ENCODE measurements at regions not wholly inside any gene's neighbourhood (a gene's known extent, or its start where the extent isn't known, plus 50 kb on each side); places are given as distances from the start of the nearest gene placed in this dataset.

GRCh38 chr12:75606151-75606550 is 94.7 kb upstream of the KRR1 start:
- TF ChIP-seq TAF1 (IDR thresholded peaks at IDR 0.05; ENCODE audit: borderline replicate concordance, insufficient read depth, low read length) (no peak), REST (IDR thresholded peaks at IDR 0.05; ENCODE audit: insufficient read depth in 1 of 2, low read depth in 2 of 2, low read length in 2 of 2) (no peak), POLR2AphosphoS5 (IDR thresholded peaks at IDR 0.05; ENCODE audit: low read depth, low read length) (no peak)

- TF ChIP-seq FOXP2 (optimal IDR thresholded peaks at IDR 0.05; ENCODE audit: borderline replicate concordance, extremely low read depth, extremely low read length, insufficient read depth): no peak
- no peak for TF ChIP-seq SIN3A (IDR thresholded peaks at IDR 0.05; ENCODE audit: borderline replicate concordance, insufficient read depth, low read length)
- no peak for TF ChIP-seq TAF1 (IDR thresholded peaks at IDR 0.05; ENCODE audit: borderline replicate concordance, insufficient read depth, low read length)
- TF ChIP-seq REST (IDR thresholded peaks at IDR 0.05; ENCODE audit: insufficient read depth in 1 of 2, low read depth in 2 of 2, low read length in 2 of 2): no peak
- no peak for TF ChIP-seq POLR2AphosphoS5 (IDR thresholded peaks at IDR 0.05; ENCODE audit: low read depth, low read length)
These were observed 92.1 kb upstream of the KRR1 start for GRCh38 chr12:75603475-75603874.

GRCh38 chr12:75602106-75602505 is 90.7 kb upstream of the KRR1 start:
- TF ChIP-seq FOXP2 (optimal IDR thresholded peaks at IDR 0.05; ENCODE audit: borderline replicate concordance, extremely low read depth, extremely low read length, insufficient read depth) (no peak), TAF1 (IDR thresholded peaks at IDR 0.05; ENCODE audit: borderline replicate concordance, insufficient read depth, low read length) (no peak), REST (IDR thresholded peaks at IDR 0.05; ENCODE audit: insufficient read depth in 1 of 2, low read depth in 2 of 2, low read length in 2 of 2) (no peak), SIN3A (IDR thresholded peaks at IDR 0.05; ENCODE audit: borderline replicate concordance, insufficient read depth, low read length) (no peak), POLR2AphosphoS5 (IDR thresholded peaks at IDR 0.05; ENCODE audit: low read depth, low read length) (no peak)

- TF ChIP-seq FOXP2 (optimal IDR thresholded peaks at IDR 0.05; ENCODE audit: borderline replicate concordance, extremely low read depth, extremely low read length, insufficient read depth): no peak
- TF ChIP-seq SIN3A (IDR thresholded peaks at IDR 0.05; ENCODE audit: borderline replicate concordance, insufficient read depth, low read length): no peak
- TF ChIP-seq POLR2AphosphoS5 (IDR thresholded peaks at IDR 0.05; ENCODE audit: low read depth, low read length): no peak
- TF ChIP-seq REST (IDR thresholded peaks at IDR 0.05; ENCODE audit: insufficient read depth in 1 of 2, low read depth in 2 of 2, low read length in 2 of 2): no peak
- TF ChIP-seq TAF1 (IDR thresholded peaks at IDR 0.05; ENCODE audit: borderline replicate concordance, insufficient read depth, low read length): no peak
These were observed 88.7 kb upstream of the KRR1 start for GRCh38 chr12:75600146-75600545.

GRCh38 chr12:75599061-75599460 is 87.7 kb upstream of the KRR1 start:
- no peak for TF ChIP-seq TAF1 (IDR thresholded peaks at IDR 0.05; ENCODE audit: borderline replicate concordance, insufficient read depth, low read length)
- TF ChIP-seq POLR2AphosphoS5 (IDR thresholded peaks at IDR 0.05; ENCODE audit: low read depth, low read length): no peak
- no peak for TF ChIP-seq REST (IDR thresholded peaks at IDR 0.05; ENCODE audit: insufficient read depth in 1 of 2, low read depth in 2 of 2, low read length in 2 of 2)
- TF ChIP-seq SIN3A (IDR thresholded peaks at IDR 0.05; ENCODE audit: borderline replicate concordance, insufficient read depth, low read length): no peak
- no peak for TF ChIP-seq FOXP2 (optimal IDR thresholded peaks at IDR 0.05; ENCODE audit: borderline replicate concordance, extremely low read depth, extremely low read length, insufficient read depth)

Measured in PFSK-1 (cell line).